ENCODE measurements at regions not wholly inside any gene's neighbourhood (a gene's known extent, or its start where the extent isn't known, plus 50 kb on each side); places are given as distances from the start of the nearest gene placed in this dataset.

- no peak for DNase-seq
Measured at GRCh38 chr11:70776914-70777532, 378.7 kb downstream of the CTTN start.

- DNase-seq = no peak
Measured at GRCh38 chr11:70778883-70779282, 380.6 kb downstream of the CTTN start.

GRCh38 chr11:70779433-70780245 lies 381.3 kb downstream of the CTTN start:
- DNase-seq = no peak

GRCh38 chr11:70780246-70780535 lies 381.9 kb downstream of the CTTN start:
- DNase-seq = no peak

- DNase-seq = no peak
Measured at GRCh38 chr11:70782401-70782913, 384.1 kb downstream of the CTTN start.

GRCh38 chr11:70783356-70783755 lies 385.0 kb downstream of the CTTN start:
- DNase-seq = no peak

- no peak for DNase-seq
Measured at GRCh38 chr11:70783821-70784220, 385.5 kb downstream of the CTTN start.

GRCh38 chr11:70785372-70785771 lies 387.0 kb downstream of the CTTN start:
- no peak for DNase-seq

- no peak for DNase-seq
Measured at GRCh38 chr11:70786021-70786665, 387.8 kb downstream of the CTTN start.

- DNase-seq = no peak
Measured at GRCh38 chr11:70788248-70789022, 390.1 kb downstream of the CTTN start.

GRCh38 chr11:70790671-70791300 lies 392.5 kb downstream of the CTTN start:
- DNase-seq = no peak

- no peak for DNase-seq
Measured at GRCh38 chr11:70796648-70797227, 398.4 kb downstream of the CTTN start.

GRCh38 chr11:70798296-70798695 lies 400.0 kb downstream of the CTTN start:
- no peak for DNase-seq

GRCh38 chr11:70799386-70799785 lies 401.1 kb downstream of the CTTN start:
- DNase-seq = no peak

- DNase-seq = no peak
Measured at GRCh38 chr11:70802185-70802584, 403.9 kb downstream of the CTTN start.

- no peak for DNase-seq
Measured at GRCh38 chr11:70804139-70804837, 406.0 kb downstream of the CTTN start.

GRCh38 chr11:70805243-70805642 lies 406.9 kb downstream of the CTTN start:
- DNase-seq = no peak

GRCh38 chr11:70805971-70806370 lies 407.6 kb downstream of the CTTN start:
- DNase-seq = no peak

GRCh38 chr11:70806461-70807194 lies 408.3 kb downstream of the CTTN start:
- no peak for DNase-seq

- DNase-seq = no peak
Measured at GRCh38 chr11:70807195-70807543, 408.8 kb downstream of the CTTN start.
